LHCN-M2 (cell line): ENCODE measurements at regions not wholly inside any gene's neighbourhood (a gene's known extent, or its start where the extent isn't known, plus 50 kb on each side); places are given as distances from the start of the nearest gene placed in this dataset.
"Not testable (repeated sequence)": the region's sequence is repeated elsewhere in the genome, so short reads cannot be mapped to it uniquely, and the experiment has no call there.

Experiments used
- DNase-seq: peaks from one replicate; pipeline ENCODE4 v3.0.0-alpha.2; 2012; ENCODE audit warnings: low read depth

GRCh38 chr21:35749904-35750303, 310.4 kb downstream of the SETD4 start:
- no peak for DNase-seq

GRCh38 chr21:35748678-35749314, 311.5 kb downstream of the SETD4 start:
- DNase-seq = no peak

- DNase-seq = peak; percentile 35
Measured at GRCh38 chr21:35743571-35743970, 316.8 kb downstream of the SETD4 start.

GRCh38 chr21:35738347-35738961, 321.9 kb downstream of the SETD4 start:
- no peak for DNase-seq

- peak; percentile 92 for DNase-seq
Measured at GRCh38 chr21:35737899-35738346, 322.4 kb downstream of the SETD4 start.

- no peak for DNase-seq
Measured at GRCh38 chr21:35737449-35737848, 322.9 kb downstream of the SETD4 start.

- DNase-seq = no peak
Measured at GRCh38 chr21:35732788-35733187, 327.5 kb downstream of the SETD4 start.

GRCh38 chr21:35730325-35730724, 330.0 kb downstream of the SETD4 start:
- no peak for DNase-seq

- DNase-seq = no peak
Measured at GRCh38 chr21:35727830-35728229, 332.5 kb downstream of the SETD4 start.

- DNase-seq = no peak
Measured at GRCh38 chr21:35724156-35724555, 336.2 kb downstream of the SETD4 start.

GRCh38 chr21:35721701-35722100, 338.6 kb downstream of the SETD4 start:
- DNase-seq = no peak

GRCh38 chr21:35720208-35720731, 340.1 kb downstream of the SETD4 start:
- DNase-seq = no peak

GRCh38 chr21:35719080-35719479, 341.2 kb downstream of the SETD4 start:
- DNase-seq = no peak

GRCh38 chr21:35716876-35717565, 343.3 kb downstream of the SETD4 start:
- peak; percentile 15 for DNase-seq

GRCh38 chr21:35713914-35714313, 346.4 kb downstream of the SETD4 start:
- no peak for DNase-seq

- DNase-seq = no peak
Measured at GRCh38 chr21:35711661-35712060, 348.7 kb downstream of the SETD4 start.

- no peak for DNase-seq
Measured at GRCh38 chr21:35711213-35711612, 349.1 kb downstream of the SETD4 start.

- DNase-seq = not testable (repeated sequence)
Measured at GRCh38 chr21:35709990-35710389, 350.3 kb downstream of the SETD4 start.

- no peak for DNase-seq
Measured at GRCh38 chr21:35705888-35706287, 354.4 kb downstream of the SETD4 start.

GRCh38 chr21:35705237-35705887, 355.0 kb downstream of the SETD4 start:
- no peak for DNase-seq

- DNase-seq = no peak
Measured at GRCh38 chr21:35703704-35704103, 356.6 kb downstream of the SETD4 start.

- DNase-seq = no peak
Measured at GRCh38 chr21:35699361-35699760, 361.0 kb downstream of the SETD4 start.
